GM12878 (cell line): ENCODE measurements at regions not wholly inside any gene's neighbourhood (a gene's known extent, or its start where the extent isn't known, plus 50 kb on each side); places are given as distances from the start of the nearest gene placed in this dataset.

Experiments
- ATAC-seq: fragments of 200-7000 bp; cut with Tn5 transposase; 3 replicates; pipeline ENCODE4 v1.9.1; 2020; ENCODE audit warnings: mild to moderate bottlenecking, moderate library complexity
- BruUV-seq: library from RNA; stranded (reverse); fragments of 400-500 nt; replicated peaks from 2 replicates; lab custom pipeline; 2021; lab: Mats Ljungman, UMichigan
- CTCF ChIA-PET: fragments of 300-600 bp; sonication (Branson Sonifier 250); formaldehyde crosslinking; extraction: SDS; loops from one replicate; lab custom pipeline; 2021; ENCODE audit warnings: inconsistent platforms; lab: Yijun Ruan, JAX
- POLR2A ChIA-PET: fragments of 350-600 bp; formaldehyde crosslinking; extraction: SDS; loops from one replicate; lab custom pipeline; 2021; ENCODE audit warnings: inconsistent platforms; lab: Charles Lee
- RAD21 ChIA-PET: fragments of 300-600 bp; sonication (Branson Sonifier 250); formaldehyde crosslinking; loops from one replicate; lab custom pipeline; 2023; ENCODE audit warnings: antibody characterized with exemption; ENCODE audit not compliant: unreplicated experiment; lab: Charles Lee
- SMC1A ChIA-PET: fragments of 300-600 bp; sonication (Branson Sonifier 250); formaldehyde crosslinking; loops from one replicate; lab custom pipeline; 2023; ENCODE audit not compliant: unreplicated experiment, uncharacterized antibody; lab: Charles Lee
- DNase-seq: peaks from one replicate; pipeline ENCODE4 v3.0.0-alpha.2; 2011; ENCODE audit warnings: low read depth, low spot score
- FAIRE-seq: peaks from 3 replicates; lab custom pipeline; 2011; peaks lifted over from hg19 to GRCh38; lab: Jason Lieb, UNC
- H2AFZ ChIP-seq: 2 replicates; pipeline ENCODE4 v1.6.0; 2011; ENCODE audit warnings: low read depth, low read length, control low read depth; ENCODE audit not compliant: control insufficient read depth
- H3K27ac ChIP-seq: 2 replicates; pipeline ENCODE4 v1.5.1; 2011; ENCODE audit warnings: control low read depth; ENCODE audit not compliant: control insufficient read depth, insufficient read depth
- H3K27me3 ChIP-seq, 2 experiments: replicated peaks in 1 of 2; 2 replicates each; pipeline versions ENCODE4 v1.6.0 to v1.6.1; 2011; ENCODE audit warnings: low read length in 1 of 2; ENCODE audit not compliant: control insufficient read depth in 2 of 2, insufficient read depth in 2 of 2
- H3K36me3 ChIP-seq, 2 experiments: 2 replicates each; pipeline ENCODE4 v1.5.1; 2011; ENCODE audit warnings: low read length in 1 of 2; ENCODE audit not compliant: control insufficient read depth in 2 of 2, insufficient read depth in 2 of 2
- H3K4me1 ChIP-seq: 2 replicates; pipeline ENCODE4 v1.6.1; 2011; ENCODE audit warnings: mild to moderate bottlenecking, low read length, moderate library complexity, mixed read lengths; ENCODE audit not compliant: control insufficient read depth, insufficient read depth
- H3K4me2 ChIP-seq: 2 replicates; pipeline ENCODE4 v1.6.0; 2011; ENCODE audit warnings: control low read depth; ENCODE audit not compliant: control insufficient read depth, insufficient read depth
- H3K4me3 ChIP-seq: fragments of 200-600 bp; sonication (generic); 2 replicates; pipeline ENCODE4 v1.5.1; 2016
- H3K79me2 ChIP-seq: 2 replicates; pipeline ENCODE4 v1.6.0; 2011; ENCODE audit warnings: low read length; ENCODE audit not compliant: control insufficient read depth, insufficient read depth
- H3K9ac ChIP-seq: 2 replicates; pipeline ENCODE4 v1.8.0; 2011; ENCODE audit warnings: low read length, control low read depth, mixed read lengths; ENCODE audit not compliant: control insufficient read depth, insufficient read depth
- H3K9me3 ChIP-seq: replicated peaks from 3 replicates; pipeline ENCODE4 v1.5.1; 2011; ENCODE audit warnings: mild to moderate bottlenecking, low read length; ENCODE audit not compliant: control insufficient read depth, insufficient read depth
- H4K20me1 ChIP-seq: 2 replicates; pipeline ENCODE4 v1.6.0; 2011; ENCODE audit not compliant: control insufficient read depth, insufficient read depth
- BMI1 ChIP-seq: fragments of 450-650 bp; IDR thresholded peaks from 2 replicates; pipeline ENCODE4 v1.6.1; 2016; ENCODE audit warnings: mild to moderate bottlenecking, moderate library complexity, borderline replicate concordance
- FOXM1 ChIP-seq: IDR thresholded peaks from 2 replicates; pipeline ENCODE4 v1.6.1; 2012; ENCODE audit warnings: low read depth, mild to moderate bottlenecking, inconsistent platforms, low read length, moderate library complexity
- HDGF ChIP-seq: fragments of 450-650 bp; IDR thresholded peaks from 2 replicates; pipeline ENCODE4 v1.6.1; 2016; ENCODE audit warnings: antibody characterized with exemption
- NRF1 ChIP-seq: conservative IDR thresholded peaks from 2 replicates; pipeline ENCODE4 v1.6.1; 2011; ENCODE audit warnings: mild to moderate bottlenecking, low read depth, low read length, improper control_type of control experiment
- RUNX3 ChIP-seq: IDR thresholded peaks from 2 replicates; pipeline ENCODE4 v1.6.1; 2012; ENCODE audit warnings: low read length, inconsistent platforms
- SMAD1 ChIP-seq: fragments of 450-650 bp; IDR thresholded peaks from 2 replicates; pipeline ENCODE4 v1.6.1; 2018; ENCODE audit warnings: mild to moderate bottlenecking, low read depth; ENCODE audit not compliant: partially characterized antibody
- SP1 ChIP-seq: IDR thresholded peaks from one replicate; pipeline ENCODE4 v1.6.1; 2011; ENCODE audit warnings: low read depth, low read length
- STAT1 ChIP-seq: fragments of 450-650 bp; conservative IDR thresholded peaks from 2 replicates; pipeline ENCODE4 v1.6.1; 2014; ENCODE audit warnings: antibody characterized with exemption, mild to moderate bottlenecking
- TAF1 ChIP-seq: IDR thresholded peaks from 2 replicates; pipeline ENCODE4 v1.6.1; 2011; ENCODE audit warnings: mild to moderate bottlenecking, low read depth, low read length, borderline replicate concordance
- TCF7 ChIP-seq: IDR thresholded peaks from 2 replicates; pipeline ENCODE4 v1.6.1; 2014; ENCODE audit warnings: antibody characterized with exemption, borderline replicate concordance
- WGBS: methylation state at CpG from one replicate; pipeline ENCODE4 v1.1.6; 2016; ENCODE audit warnings: low lambda C conversion rate; ENCODE audit not compliant: insufficient replicate concordance, insufficient coverage; ENCODE audit errors: missing lambda C conversion rate; 5-methylcytosine and 5-hydroxymethylcytosine counted together
- in situ Hi-C: fragments of 300-500 bp; cut with MboI; formaldehyde crosslinking; loops from 9 replicates; pipeline ENCODE4 v1.14.3; 2018; ENCODE audit warnings: mixed read lengths
- intact Hi-C: fragments of 100-400 bp; cut with micrococcal nuclease; formaldehyde crosslinking; loops from one replicate; pipeline ENCODE4 v1.14.2; 2022; ENCODE audit not compliant: unreplicated experiment
- TF ChIP-seq, protein P1 (sequence below): IDR thresholded peaks from 2 replicates; pipeline ENCODE4 v1.6.1; 2012; ENCODE audit warnings: improper control_type of control experiment, low read depth, low read length; ENCODE audit not compliant: insufficient replicate concordance
- TF ChIP-seq, protein P2 (sequence below): IDR thresholded peaks from 2 replicates; pipeline ENCODE4 v1.6.1; 2011; ENCODE audit warnings: low read depth, low read length, improper control_type of control experiment, borderline replicate concordance

DNA sequence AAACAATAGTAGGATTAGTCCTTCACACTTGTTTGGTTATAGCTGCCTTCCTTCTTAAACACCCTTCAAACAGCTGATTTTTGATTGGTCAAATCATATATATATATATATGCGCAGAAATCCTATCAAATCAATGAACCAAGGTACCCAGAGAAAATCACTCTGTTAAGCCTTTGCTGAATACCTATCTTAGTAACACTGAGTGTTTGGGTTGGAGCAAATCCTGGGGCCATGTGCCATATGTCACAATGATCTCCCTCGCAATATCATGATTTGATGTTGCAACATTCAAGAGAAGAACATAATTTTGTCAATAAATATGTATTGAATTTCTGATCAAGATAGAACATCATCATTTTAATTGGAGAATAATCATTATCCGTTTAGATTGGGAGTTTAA lies 795.6 kb downstream of the REEP3 start:
- Histone ChIP-seq H3K4me3 (no peak overlapping the region), H3K9ac (no peak overlapping the region), H2AFZ (no peak overlapping the region), H3K4me1 (no peaks in the 10 kb centered on the region), H3K79me2 (no peaks in the 10 kb centered on the region), H4K20me1 (no peaks in the 10 kb centered on the region), H3K27ac (no peak overlapping the region), H3K4me2 (no peak overlapping the region), H3K27me3 (no peaks in the 10 kb centered on the region), H3K9me3 (no peaks in the 10 kb centered on the region), H3K36me3 (no peaks in the 10 kb centered on the region)
- FAIRE-seq (no peak), ATAC-seq (no peak), DNase-seq (no peak)
- in situ Hi-C loops (no loop called here), intact Hi-C loops (no loop called here)
- no TSS peak for BruUV-seq
- POLR2A ChIA-PET: no interaction called here
- RAD21 ChIA-PET: interaction anchor here (0.7 kb wide), 1 partner anchor 30 kb away, joined by 3 read pairs; no protein-coding TSS in a partner anchor
- CTCF ChIA-PET: no interaction called here
- no peak for TF ChIP-seq NRF1
- no peak for TF ChIP-seq BMI1
- TF ChIP-seq FOXM1: no peak
- no peak for TF ChIP-seq HDGF
- no peak for TF ChIP-seq SP1
- WGBS: 30% methylated on average over 3 of the region's 3 CpGs
- SMC1A ChIA-PET: no interaction called here

DNA sequence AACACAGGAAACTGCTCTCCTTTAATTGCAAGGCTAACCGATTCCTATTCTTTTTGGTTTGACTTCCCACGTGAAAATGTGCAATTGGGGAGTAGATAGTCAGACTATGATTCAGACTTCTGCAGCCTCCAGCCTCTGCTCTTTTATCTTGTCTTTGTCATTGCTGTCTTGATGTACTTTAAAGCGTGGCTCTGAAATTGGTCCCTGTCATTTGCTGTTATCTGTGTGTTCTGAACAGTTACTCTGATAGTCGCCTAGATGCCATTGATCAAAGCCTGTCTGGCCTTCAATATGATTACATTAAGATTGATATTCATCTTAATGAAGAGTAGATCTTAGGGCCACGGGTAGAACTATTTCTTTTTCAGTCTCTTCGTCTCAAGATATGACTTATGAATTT lies 799.2 kb downstream of the REEP3 start:
- ATAC-seq: no peak
- Histone ChIP-seq H3K4me3 (no peak overlapping the region), H3K4me2 (no peak overlapping the region), H3K36me3 (no peaks in the 10 kb centered on the region), H3K4me1 (no peaks in the 10 kb centered on the region), H3K9ac (no peak overlapping the region), H3K9me3 (no peaks in the 10 kb centered on the region), H4K20me1 (no peaks in the 10 kb centered on the region), H3K27me3 (no peaks in the 10 kb centered on the region), H3K27ac (no peak overlapping the region), H2AFZ (no peak overlapping the region), H3K79me2 (no peaks in the 10 kb centered on the region)
- no peak for FAIRE-seq
- 9% methylated on average over 6 of the region's 6 CpGs for WGBS
- ChIA-PET CTCF (no interaction called here), POLR2A (no interaction called here), SMC1A (no interaction called here), RAD21 (no interaction called here)
- BruUV-seq: no TSS peak
- intact Hi-C loops (no loop called here), in situ Hi-C loops (no loop called here)
- DNase-seq: no peak
- TF ChIP-seq SMAD1 (no peak), RUNX3 (no peak), TCF7 (no peak), TAF1 (no peak), STAT1 (no peak)
- TF ChIP-seq, protein P1, sequence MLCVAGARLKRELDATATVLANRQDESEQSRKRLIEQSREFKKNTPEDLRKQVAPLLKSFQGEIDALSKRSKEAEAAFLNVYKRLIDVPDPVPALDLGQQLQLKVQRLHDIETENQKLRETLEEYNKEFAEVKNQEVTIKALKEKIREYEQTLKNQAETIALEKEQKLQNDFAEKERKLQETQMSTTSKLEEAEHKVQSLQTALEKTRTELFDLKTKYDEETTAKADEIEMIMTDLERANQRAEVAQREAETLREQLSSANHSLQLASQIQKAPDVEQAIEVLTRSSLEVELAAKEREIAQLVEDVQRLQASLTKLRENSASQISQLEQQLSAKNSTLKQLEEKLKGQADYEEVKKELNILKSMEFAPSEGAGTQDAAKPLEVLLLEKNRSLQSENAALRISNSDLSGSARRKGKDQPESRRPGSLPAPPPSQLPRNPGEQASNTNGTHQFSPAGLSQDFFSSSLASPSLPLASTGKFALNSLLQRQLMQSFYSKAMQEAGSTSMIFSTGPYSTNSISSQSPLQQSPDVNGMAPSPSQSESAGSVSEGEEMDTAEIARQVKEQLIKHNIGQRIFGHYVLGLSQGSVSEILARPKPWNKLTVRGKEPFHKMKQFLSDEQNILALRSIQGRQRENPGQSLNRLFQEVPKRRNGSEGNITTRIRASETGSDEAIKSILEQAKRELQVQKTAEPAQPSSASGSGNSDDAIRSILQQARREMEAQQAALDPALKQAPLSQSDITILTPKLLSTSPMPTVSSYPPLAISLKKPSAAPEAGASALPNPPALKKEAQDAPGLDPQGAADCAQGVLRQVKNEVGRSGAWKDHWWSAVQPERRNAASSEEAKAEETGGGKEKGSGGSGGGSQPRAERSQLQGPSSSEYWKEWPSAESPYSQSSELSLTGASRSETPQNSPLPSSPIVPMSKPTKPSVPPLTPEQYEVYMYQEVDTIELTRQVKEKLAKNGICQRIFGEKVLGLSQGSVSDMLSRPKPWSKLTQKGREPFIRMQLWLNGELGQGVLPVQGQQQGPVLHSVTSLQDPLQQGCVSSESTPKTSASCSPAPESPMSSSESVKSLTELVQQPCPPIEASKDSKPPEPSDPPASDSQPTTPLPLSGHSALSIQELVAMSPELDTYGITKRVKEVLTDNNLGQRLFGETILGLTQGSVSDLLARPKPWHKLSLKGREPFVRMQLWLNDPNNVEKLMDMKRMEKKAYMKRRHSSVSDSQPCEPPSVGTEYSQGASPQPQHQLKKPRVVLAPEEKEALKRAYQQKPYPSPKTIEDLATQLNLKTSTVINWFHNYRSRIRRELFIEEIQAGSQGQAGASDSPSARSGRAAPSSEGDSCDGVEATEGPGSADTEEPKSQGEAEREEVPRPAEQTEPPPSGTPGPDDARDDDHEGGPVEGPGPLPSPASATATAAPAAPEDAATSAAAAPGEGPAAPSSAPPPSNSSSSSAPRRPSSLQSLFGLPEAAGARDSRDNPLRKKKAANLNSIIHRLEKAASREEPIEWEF: no peak
- TF ChIP-seq, protein P2, sequence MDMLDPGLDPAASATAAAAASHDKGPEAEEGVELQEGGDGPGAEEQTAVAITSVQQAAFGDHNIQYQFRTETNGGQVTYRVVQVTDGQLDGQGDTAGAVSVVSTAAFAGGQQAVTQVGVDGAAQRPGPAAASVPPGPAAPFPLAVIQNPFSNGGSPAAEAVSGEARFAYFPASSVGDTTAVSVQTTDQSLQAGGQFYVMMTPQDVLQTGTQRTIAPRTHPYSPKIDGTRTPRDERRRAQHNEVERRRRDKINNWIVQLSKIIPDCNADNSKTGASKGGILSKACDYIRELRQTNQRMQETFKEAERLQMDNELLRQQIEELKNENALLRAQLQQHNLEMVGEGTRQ: no peak
